ENCODE measurements at regions not wholly inside any gene's neighbourhood (a gene's known extent, or its start where the extent isn't known, plus 50 kb on each side); places are given as distances from the start of the nearest gene placed in this dataset.

DNA sequence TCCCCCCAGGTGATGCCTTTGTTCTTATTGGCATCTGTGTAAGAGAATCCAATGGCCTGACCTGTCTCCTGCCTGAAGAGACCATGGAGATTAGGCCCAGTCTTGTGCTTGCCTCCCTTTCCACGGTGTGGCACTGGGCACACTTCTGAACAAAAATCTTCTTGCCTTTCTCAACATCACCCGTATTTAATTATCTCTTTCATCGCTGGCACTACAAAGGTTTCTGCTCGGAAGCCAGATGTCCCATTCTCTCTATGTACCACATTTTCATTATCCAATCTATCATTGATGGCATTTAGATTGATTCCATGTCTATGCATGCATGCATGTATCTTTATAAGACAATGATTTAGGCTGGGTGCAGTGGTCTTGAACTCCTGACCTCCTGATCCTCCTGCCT is 74.3 kb downstream of the SLC25A15 start:
- H3K27ac Mint-ChIP-seq, result no peak overlapping the region
- no peaks in the 10 kb centered on the region for H3K27me3 Mint-ChIP-seq
- no peaks in the 10 kb centered on the region for H3K36me3 Mint-ChIP-seq

DNA sequence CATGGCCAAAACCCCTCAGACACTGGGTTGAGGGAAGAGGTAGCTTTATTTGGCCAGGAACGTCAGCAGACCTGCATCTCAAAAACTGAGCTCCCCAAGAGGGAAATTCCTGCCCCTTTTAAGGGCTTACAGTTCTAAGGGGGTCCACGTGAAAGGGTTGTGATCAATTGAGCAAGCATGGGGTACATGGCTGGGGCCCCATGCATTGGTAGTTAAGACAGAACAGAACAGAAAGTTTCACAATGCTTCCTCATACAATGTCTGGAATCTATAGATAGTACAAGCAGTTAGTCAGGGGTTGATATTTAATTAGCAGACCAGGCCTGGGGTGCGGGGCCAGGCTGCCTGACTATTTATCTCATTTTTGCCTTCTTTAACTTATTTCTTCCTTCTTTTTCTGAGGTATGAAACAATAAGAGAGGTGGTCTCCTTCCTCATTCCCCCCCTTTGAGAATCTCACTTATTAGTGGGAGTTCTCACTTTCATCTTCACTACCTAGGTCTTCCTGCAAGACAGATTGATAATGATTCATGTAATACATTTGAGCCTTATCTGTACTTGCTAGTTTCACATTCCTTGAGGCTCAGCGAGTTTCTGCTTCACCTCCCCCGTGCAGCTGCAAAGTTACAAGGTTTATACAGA is 84.8 kb downstream of the SLC25A15 start:
- Mint-ChIP-seq H3K4me1 (no peaks in the 10 kb centered on the region), H3K9me3 (peaks cover 20 to 90% (median 78%) of the 10 kb centered on the region in 7 donors), H3K36me3 (peaks cover 54 to 56% of the 10 kb centered on the region in 2 donors), H3K4me3 (no peak overlapping the region), H3K27ac (no peak overlapping the region), H3K27me3 (no peaks in the 10 kb centered on the region)
- no peak for DNase-seq
- no peak for ATAC-seq (ENCODE audit: low read depth in 2 of 2)

More for the DNA sequence above, 74.3 kb downstream of the SLC25A15 start:
- no peak overlapping the region for H3K4me3 Mint-ChIP-seq
- H3K4me1 Mint-ChIP-seq, result no peaks in the 10 kb centered on the region
- ATAC-seq (ENCODE audit: low read depth in 2 of 2) (no peak), DNase-seq (no peak)
- peaks cover 3 to 11% (median 6%) of the 10 kb centered on the region in 7 donors for H3K9me3 Mint-ChIP-seq

DNA sequence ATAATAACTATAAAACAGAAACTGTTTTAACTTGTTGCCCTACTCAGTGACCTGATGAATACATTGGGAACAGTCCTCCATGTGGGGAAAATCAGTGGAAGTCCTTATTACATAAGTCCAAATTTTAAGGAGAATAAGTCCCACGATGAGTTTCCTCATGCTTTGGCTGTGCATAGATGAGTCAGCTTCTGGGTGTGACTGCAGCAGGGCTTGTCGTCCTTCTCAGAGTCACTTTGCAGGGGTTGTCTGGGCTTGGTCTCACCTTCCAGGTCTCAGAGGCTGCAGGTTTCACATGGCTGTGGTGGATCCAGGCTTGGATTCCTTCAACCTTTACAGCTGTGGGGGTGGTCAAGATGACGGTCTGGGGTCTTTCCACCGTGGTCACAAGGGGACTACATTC is 85.6 kb downstream of the SLC25A15 start:
- peak overlapping the region in 1 of 8 donors; percentile 10 for H3K4me3 Mint-ChIP-seq
- peaks cover 22 to 98% (median 86%) of the 10 kb centered on the region in 7 donors for H3K9me3 Mint-ChIP-seq
- peaks cover 61 to 64% of the 10 kb centered on the region in 2 donors for H3K36me3 Mint-ChIP-seq
- no peak overlapping the region for H3K27ac Mint-ChIP-seq
- ATAC-seq (ENCODE audit: low read depth in 2 of 2) (no peak), DNase-seq (no peak)
- H3K4me1 Mint-ChIP-seq, result no peaks in the 10 kb centered on the region
- H3K27me3 Mint-ChIP-seq, result no peaks in the 10 kb centered on the region

DNA sequence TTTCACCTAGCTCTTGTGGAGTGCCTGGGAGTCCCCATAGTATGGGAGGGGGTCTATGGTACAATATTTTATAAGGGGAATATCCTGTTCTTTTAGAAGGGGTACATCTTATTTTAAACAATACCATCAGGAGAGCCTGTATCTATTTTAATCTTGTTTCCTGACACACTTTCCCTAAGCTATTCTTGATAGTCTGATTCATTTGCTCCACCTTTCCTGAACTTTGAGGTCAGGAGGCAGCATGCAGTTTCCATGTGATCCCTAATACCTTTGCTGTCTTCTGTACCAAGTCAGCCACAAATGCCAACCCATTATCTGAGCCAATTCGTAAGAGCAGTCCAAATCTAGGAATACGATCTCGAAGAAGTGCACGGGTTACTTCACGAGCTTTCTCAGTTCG is 86.2 kb downstream of the SLC25A15 start:
- H3K4me1 Mint-ChIP-seq, result no peaks in the 10 kb centered on the region
- no peak for DNase-seq
- H3K36me3 Mint-ChIP-seq, result peaks cover 66 to 69% of the 10 kb centered on the region in 2 donors
- H3K4me3 Mint-ChIP-seq, result no peak overlapping the region
- ATAC-seq (ENCODE audit: low read depth in 2 of 2), result no peak
- no peak overlapping the region for H3K27ac Mint-ChIP-seq
- H3K27me3 Mint-ChIP-seq, result no peaks in the 10 kb centered on the region
- peaks cover 22 to 99% (median 88%) of the 10 kb centered on the region in 7 donors for H3K9me3 Mint-ChIP-seq

DNA sequence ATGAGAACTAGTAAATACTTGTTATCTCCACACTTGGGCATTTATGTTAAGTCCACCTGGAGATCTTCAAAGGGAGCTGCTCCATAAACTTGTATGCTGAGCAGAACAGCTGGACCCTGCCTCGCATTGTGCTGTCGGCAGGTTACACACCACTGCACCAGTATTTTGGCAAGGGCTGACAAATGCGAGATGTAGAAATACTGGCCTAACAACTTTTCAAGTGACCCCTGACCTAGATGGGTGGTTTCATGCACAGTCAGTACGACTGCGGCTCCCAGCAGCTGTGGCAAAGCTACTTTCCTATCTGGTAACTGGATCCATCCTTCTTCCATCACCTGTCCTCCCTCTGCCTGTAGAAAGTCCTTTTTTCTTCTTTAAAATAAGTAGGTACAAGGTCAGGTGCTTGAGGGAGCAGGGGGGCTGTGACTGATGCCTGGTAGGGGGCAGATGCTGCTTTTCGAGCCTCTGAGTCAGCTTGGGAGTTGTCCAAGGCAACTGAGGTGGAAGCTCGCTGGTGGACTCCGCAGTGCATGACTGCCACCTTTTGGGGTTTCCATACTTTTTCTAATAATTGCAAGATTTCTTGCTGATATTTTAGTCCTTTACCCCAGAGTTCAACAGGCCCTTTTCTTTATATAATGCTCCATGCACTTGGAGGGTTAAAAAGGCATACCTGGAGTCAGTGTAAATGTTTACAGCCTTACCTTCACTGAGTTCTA is 86.8 kb downstream of the SLC25A15 start:
- Mint-ChIP-seq H3K4me1 (no peaks in the 10 kb centered on the region), H3K9me3 (peaks cover 22 to 98% (median 90%) of the 10 kb centered on the region in 7 donors), H3K4me3 (peak overlapping the region in 1 of 8 donors; percentile 3), H3K27me3 (no peaks in the 10 kb centered on the region), H3K27ac (no peak overlapping the region), H3K36me3 (peaks cover 64 to 74% of the 10 kb centered on the region in 2 donors)
- DNase-seq (no peak), ATAC-seq (ENCODE audit: low read depth in 2 of 2) (no peak)

DNA sequence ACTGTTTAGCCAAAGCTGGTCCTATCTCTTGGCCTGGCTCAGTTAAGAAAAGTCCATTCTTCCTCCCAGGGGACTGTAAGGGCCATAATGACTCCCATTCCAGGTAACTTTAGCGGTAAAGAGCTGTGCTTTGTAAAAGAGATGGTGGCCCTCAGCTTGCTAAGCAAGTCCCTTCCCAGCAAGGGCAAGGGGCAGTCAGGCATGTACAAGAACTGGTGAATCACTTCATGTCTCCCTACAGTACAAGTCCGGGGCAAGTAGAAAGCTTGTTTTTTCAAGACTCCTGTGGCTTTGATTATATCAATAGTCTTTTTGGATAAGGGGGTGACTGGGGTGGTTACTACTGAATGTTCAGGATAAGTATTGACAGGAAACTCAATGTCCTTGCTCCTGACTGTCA is 88.9 kb downstream of the SLC25A15 start:
- Mint-ChIP-seq H3K27ac (no peak overlapping the region), H3K4me3 (peak overlapping the region in 2 of 8 donors; percentile 42 to 44), H3K36me3 (peaks cover 73 to 76% of the 10 kb centered on the region in 2 donors), H3K27me3 (no peaks in the 10 kb centered on the region), H3K4me1 (peaks cover 0 to 6% (median 3%) of the 10 kb centered on the region in 3 donors), H3K9me3 (peaks cover 17 to 98% (median 79%) of the 10 kb centered on the region in 7 donors)
- ATAC-seq (ENCODE audit: low read depth in 2 of 2), result no peak
- DNase-seq, result no peak

DNA sequence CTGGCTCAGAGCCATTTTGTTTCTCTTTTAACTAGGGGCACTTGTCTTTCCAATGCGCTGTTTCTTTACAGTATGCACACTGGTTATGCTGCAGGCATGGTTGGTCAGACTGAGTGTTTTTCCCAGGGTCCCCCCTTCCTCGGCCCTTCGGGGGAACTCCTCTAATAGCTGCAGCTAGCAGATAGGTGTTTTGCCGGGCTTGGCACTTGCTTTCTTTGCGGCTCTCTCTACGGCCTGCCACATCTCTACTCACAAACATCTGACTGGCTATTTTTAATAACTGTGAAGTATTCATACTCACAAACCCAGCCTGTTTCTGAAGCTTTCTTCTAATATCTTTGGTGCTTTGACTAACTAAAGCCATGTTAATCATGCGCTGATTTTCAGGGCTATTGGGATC is 89.4 kb downstream of the SLC25A15 start:
- H3K36me3 Mint-ChIP-seq, result peaks cover 68 to 74% of the 10 kb centered on the region in 2 donors
- no peaks in the 10 kb centered on the region for H3K27me3 Mint-ChIP-seq
- H3K4me1 Mint-ChIP-seq, result peaks cover 0 to 6% (median 3%) of the 10 kb centered on the region in 3 donors
- DNase-seq (no peak), ATAC-seq (ENCODE audit: low read depth in 2 of 2) (no peak)
- peak overlapping the region in 1 of 8 donors; percentile 42 for H3K4me3 Mint-ChIP-seq
- H3K9me3 Mint-ChIP-seq, result peaks cover 15 to 95% (median 74%) of the 10 kb centered on the region in 7 donors
- H3K27ac Mint-ChIP-seq, result no peak overlapping the region
